SK-N-SH treated with all-trans-retinoic acid at 6 μM for 48 hours (cell line): ENCODE measurements at regions not wholly inside any gene's neighbourhood (a gene's known extent, or its start where the extent isn't known, plus 50 kb on each side); places are given as distances from the start of the nearest gene placed in this dataset.

Experiments
- ATAC-seq: fragments of 200-7000 bp; cut with Tn5 transposase; 3 replicates; pipeline ENCODE4 v1.9.1; 2020; ENCODE audit warnings: mild to moderate bottlenecking, moderate library complexity
- ARNTL ChIP-seq: fragments of 450-650 bp; formaldehyde crosslinking; IDR thresholded peaks from 2 replicates; pipeline ENCODE4 v1.5.0; 2020; ENCODE audit warnings: low read depth, mild to moderate bottlenecking, moderate library complexity, borderline replicate concordance
- CSDC2 ChIP-seq: fragments of 250-450 bp; sonication (Bioruptor Pico); IDR thresholded peaks from 2 replicates; pipeline ENCODE4 v1.5.0; 2020; ENCODE audit warnings: mild to moderate bottlenecking, moderate library complexity
- CSRNP3 ChIP-seq: fragments of 250-450 bp; sonication (Bioruptor Pico); IDR thresholded peaks from 2 replicates; pipeline ENCODE4 v1.5.1; 2021; ENCODE audit warnings: mild to moderate bottlenecking, moderate library complexity
- GLIS3 ChIP-seq: fragments of 250-450 bp; sonication (Bioruptor Pico); IDR thresholded peaks from 2 replicates; pipeline ENCODE4 v1.5.0; 2020; ENCODE audit warnings: mild to moderate bottlenecking, moderate library complexity
- ISL1 ChIP-seq: fragments of 250-450 bp; sonication (Bioruptor Pico); IDR thresholded peaks from 2 replicates; pipeline ENCODE4 v2.1.2; 2022; ENCODE audit warnings: mild to moderate bottlenecking, moderate library complexity
- OSR1 ChIP-seq: fragments of 250-450 bp; sonication (Bioruptor Pico); IDR thresholded peaks from 2 replicates; pipeline ENCODE4 v1.8.0; 2022; ENCODE audit warnings: moderate library complexity, mild to moderate bottlenecking, inconsistent platforms
- PATZ1 ChIP-seq: fragments of 250-450 bp; sonication (Bioruptor Pico); IDR thresholded peaks from 2 replicates; pipeline ENCODE4 v1.8.0; 2020; ENCODE audit warnings: mild to moderate bottlenecking, moderate library complexity, borderline replicate concordance
- PPARA ChIP-seq: fragments of 250-450 bp; sonication (Bioruptor Pico); IDR thresholded peaks from 2 replicates; pipeline ENCODE4 v1.5.0; 2020; ENCODE audit warnings: mild to moderate bottlenecking, borderline replicate concordance
- RARB ChIP-seq: fragments of 250-450 bp; sonication (Bioruptor Pico); IDR thresholded peaks from 2 replicates; pipeline ENCODE4 v1.8.0; 2021; ENCODE audit warnings: mild to moderate bottlenecking, moderate library complexity
- SNAI2 ChIP-seq: fragments of 250-450 bp; sonication (Bioruptor Pico); IDR thresholded peaks from 2 replicates; pipeline ENCODE4 v1.5.0; 2020; ENCODE audit warnings: mild to moderate bottlenecking, moderate library complexity
- TCF4 ChIP-seq: fragments of 250-450 bp; sonication (Bioruptor Pico); IDR thresholded peaks from 2 replicates; pipeline ENCODE4 v1.8.0; 2021; ENCODE audit warnings: mild to moderate bottlenecking, moderate library complexity, borderline replicate concordance
- TOX ChIP-seq: fragments of 250-450 bp; sonication (Bioruptor Pico); IDR thresholded peaks from 2 replicates; pipeline ENCODE4 v1.8.0; 2021; ENCODE audit warnings: mild to moderate bottlenecking, moderate library complexity, borderline replicate concordance
- TSHZ2 ChIP-seq: fragments of 250-450 bp; sonication (Bioruptor Pico); IDR thresholded peaks from 2 replicates; pipeline ENCODE4 v1.5.0; 2020; ENCODE audit warnings: mild to moderate bottlenecking, moderate library complexity
- ZC3H10 ChIP-seq: fragments of 250-450 bp; sonication (Bioruptor Pico); IDR thresholded peaks from 2 replicates; pipeline ENCODE4 v1.5.1; 2021; ENCODE audit warnings: mild to moderate bottlenecking, moderate library complexity
- ZFP3 ChIP-seq: fragments of 250-450 bp; sonication (Bioruptor Pico); IDR thresholded peaks from 2 replicates; pipeline ENCODE4 v1.5.0; 2020; ENCODE audit warnings: mild to moderate bottlenecking, moderate library complexity
- ZFP30 ChIP-seq: fragments of 450-650 bp; formaldehyde crosslinking; IDR thresholded peaks from 2 replicates; pipeline ENCODE4 v1.5.0; 2022; ENCODE audit warnings: mild to moderate bottlenecking, moderate library complexity
- ZNF565 ChIP-seq: fragments of 450-650 bp; formaldehyde crosslinking; conservative IDR thresholded peaks from 2 replicates; pipeline ENCODE4 v1.5.0; 2020; ENCODE audit warnings: low read depth, mild to moderate bottlenecking, moderate library complexity
- ZNF70 ChIP-seq: fragments of 450-650 bp; formaldehyde crosslinking; IDR thresholded peaks from 2 replicates; pipeline ENCODE4 v1.5.0; 2020; ENCODE audit warnings: mild to moderate bottlenecking, moderate library complexity
- ZNF8 ChIP-seq: fragments of 450-650 bp; formaldehyde crosslinking; IDR thresholded peaks from 2 replicates; pipeline ENCODE4 v1.5.0; 2020; ENCODE audit warnings: mild to moderate bottlenecking, moderate library complexity

GRCh38 chr4:124092541-124092984 is 620.0 kb downstream of the ANKRD50 start:
- no peak for ATAC-seq
- no peak for TF ChIP-seq TOX (CRISPR knock-in tag)
- TF ChIP-seq, all 23 proteins: peak for 0

- ATAC-seq: no peak
- no peak for TF ChIP-seq TOX (CRISPR knock-in tag)
- no peak for TF ChIP-seq PPARA (CRISPR knock-in tag)
- no peak for TF ChIP-seq TCF4 (CRISPR knock-in tag)
- TF ChIP-seq OSR1 (CRISPR knock-in tag): no peak
- no peak for TF ChIP-seq TSHZ2
- TF ChIP-seq ZFP30 (CRISPR knock-in tag): no peak
- TF ChIP-seq ARNTL (CRISPR knock-in tag): no peak
- no peak for TF ChIP-seq PATZ1
- no peak for TF ChIP-seq ZNF70
- TF ChIP-seq ZNF8 (CRISPR knock-in tag): no peak
- no peak for TF ChIP-seq SNAI2 (CRISPR knock-in tag)
- no peak for TF ChIP-seq ZNF565
- TF ChIP-seq CSDC2 (CRISPR knock-in tag): no peak
- TF ChIP-seq ZFP3 (CRISPR knock-in tag): no peak
- TF ChIP-seq CSRNP3: no peak
Observed at GRCh38 chr4:124095621-124096020, 616.9 kb downstream of the ANKRD50 start.

GRCh38 chr4:124096290-124096689 is 616.2 kb downstream of the ANKRD50 start:
- TF ChIP-seq RARB (CRISPR knock-in tag): no peak
- TF ChIP-seq ZFP30 (CRISPR knock-in tag): no peak
- TF ChIP-seq ZC3H10: no peak
- TF ChIP-seq PPARA (CRISPR knock-in tag): no peak
- no peak for TF ChIP-seq GLIS3
- no peak for TF ChIP-seq TOX (CRISPR knock-in tag)
- TF ChIP-seq PATZ1: no peak
- TF ChIP-seq ZFP3 (CRISPR knock-in tag): no peak
- TF ChIP-seq CSRNP3: no peak
- TF ChIP-seq ISL1 (CRISPR knock-in tag): no peak
- no peak for TF ChIP-seq ZNF70
- no peak for TF ChIP-seq TSHZ2
- no peak for TF ChIP-seq ZNF565
- no peak for TF ChIP-seq CSDC2 (CRISPR knock-in tag)
- no peak for ATAC-seq
